Lower lobe of right lung (tissue), 2 donors: ENCODE measurements at regions not wholly inside any gene's neighbourhood (a gene's known extent, or its start where the extent isn't known, plus 50 kb on each side); places are given as distances from the start of the nearest gene placed in this dataset.

Experiments
- ATAC-seq, 2 donors: fragments of 200-7000 bp; cut with Tn5 transposase; one replicate each; pipeline ENCODE4 v1.9.1; 2020 to 2022; ENCODE audit warnings: mild to moderate bottlenecking in 2 of 2, moderate library complexity in 2 of 2
- DNase-seq: peaks from one replicate; pipeline ENCODE4 v3.0.0-alpha.2; 2020
- H3K27ac ChIP-seq: fragments of 200-600 bp; one replicate; pipeline ENCODE4 v1.8.0; 2022
- H3K27me3 ChIP-seq: fragments of 200-600 bp; one replicate; pipeline ENCODE4 v1.8.0; 2022; ENCODE audit warnings: low read depth
- H3K36me3 ChIP-seq: fragments of 200-600 bp; one replicate; pipeline ENCODE4 v1.8.0; 2022; ENCODE audit warnings: mild to moderate bottlenecking
- H3K4me1 ChIP-seq: fragments of 200-600 bp; one replicate; pipeline ENCODE4 v1.8.0; 2022
- H3K4me3 ChIP-seq: fragments of 200-600 bp; one replicate; pipeline ENCODE4 v1.8.0; 2022; ENCODE audit warnings: mild to moderate bottlenecking
- H3K9me3 ChIP-seq: fragments of 200-600 bp; one replicate; pipeline ENCODE4 v1.8.0; 2022
- CTCF ChIP-seq: fragments of 200-600 bp; IDR thresholded peaks from one replicate; pipeline ENCODE4 v1.8.0; 2022; ENCODE audit warnings: antibody characterized with exemption, mild to moderate bottlenecking
- intact Hi-C: fragments of 100-400 bp; cut with DNase I; formaldehyde crosslinking; loops from one replicate; pipeline ENCODE4 v1.11.0; 2022
- donor health status: DM: no; HTN: yes; CAD: no; lungs with severe emphysema.

DNA sequence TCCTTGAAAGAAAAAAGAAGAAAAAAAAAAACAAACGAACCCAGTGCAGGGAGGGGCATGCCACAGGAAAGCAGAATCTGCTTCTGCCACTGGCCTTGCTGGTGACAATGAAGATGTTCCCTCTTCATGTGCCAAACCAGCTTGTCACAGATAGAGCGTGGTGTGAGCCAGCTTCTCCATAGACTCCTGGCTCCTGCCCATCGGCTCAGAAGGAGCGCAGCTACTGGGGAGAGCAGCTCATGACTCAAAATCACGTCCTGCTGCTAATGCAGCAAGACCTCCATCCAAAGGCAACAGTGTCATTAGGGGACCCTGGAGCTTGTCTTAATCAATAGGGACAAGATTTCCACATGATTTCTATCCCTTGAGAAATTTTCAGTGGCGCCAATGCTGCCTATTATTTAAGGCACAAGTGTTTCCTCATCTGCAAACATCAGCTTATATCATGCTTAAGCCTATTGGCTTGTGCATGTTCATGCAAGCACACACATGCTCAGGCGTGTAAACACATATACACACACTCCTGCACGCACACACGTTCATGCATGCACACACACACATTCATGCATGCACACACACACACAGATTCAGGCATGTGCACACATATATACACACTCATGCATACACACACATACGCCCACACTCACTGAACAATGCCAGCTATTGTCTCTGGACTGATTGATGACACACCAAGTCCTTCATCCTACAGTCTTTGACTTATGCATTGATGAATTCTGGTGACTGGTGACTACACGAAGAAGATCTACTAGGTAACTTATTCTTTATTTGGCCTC, 682.0 kb upstream of the ID2 start:
- no peak for TF ChIP-seq CTCF
- no peak for DNase-seq
- Histone ChIP-seq H3K4me1 (no peaks in the 10 kb centered on the region), H3K27me3 (no peaks in the 10 kb centered on the region), H3K36me3 (no peaks in the 10 kb centered on the region), H3K4me3 (no peak overlapping the region), H3K27ac (no peak overlapping the region), H3K9me3 (no peaks in the 10 kb centered on the region)
- ATAC-seq: no peak
- intact Hi-C loops: no loop called here

DNA sequence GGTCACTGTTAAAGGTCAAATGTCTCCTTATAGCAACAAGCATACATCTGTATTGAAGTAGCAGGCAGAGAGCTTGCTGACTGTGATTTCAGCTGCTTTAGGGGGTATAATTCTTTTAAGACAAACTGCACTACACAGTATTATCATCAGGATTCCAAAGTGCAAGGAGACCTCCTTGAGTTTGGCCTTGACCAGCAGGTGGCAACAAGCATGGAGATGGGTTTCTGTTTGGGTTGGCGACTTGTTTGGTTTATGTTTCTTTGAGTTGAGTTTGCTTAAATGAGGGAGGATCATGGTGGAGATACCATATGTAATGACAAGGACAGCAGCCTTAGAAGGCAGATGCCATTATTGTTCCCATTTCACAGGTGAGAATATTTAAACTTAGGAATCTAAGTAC, 681.0 kb upstream of the ID2 start:
- peak; percentile 28 for TF ChIP-seq CTCF
- H3K4me1 ChIP-seq: no peaks in the 10 kb centered on the region
- no peak for ATAC-seq
- no peaks in the 10 kb centered on the region for H3K27me3 ChIP-seq
- no peak overlapping the region for H3K27ac ChIP-seq
- intact Hi-C loops: no loop called here
- DNase-seq: no peak
- H3K36me3 ChIP-seq: no peaks in the 10 kb centered on the region
- no peak overlapping the region for H3K4me3 ChIP-seq
- H3K9me3 ChIP-seq: no peaks in the 10 kb centered on the region

- no peak for ATAC-seq
- no peak for TF ChIP-seq CTCF
- H3K36me3 ChIP-seq: no peaks in the 10 kb centered on the region
- no peaks in the 10 kb centered on the region for H3K9me3 ChIP-seq
- intact Hi-C loops: no loop called here
- no peak overlapping the region for H3K4me3 ChIP-seq
- H3K27ac ChIP-seq: no peak overlapping the region
- no peak for DNase-seq
- H3K4me1 ChIP-seq: no peaks in the 10 kb centered on the region
- no peaks in the 10 kb centered on the region for H3K27me3 ChIP-seq
These were observed 679.0 kb upstream of the ID2 start for GRCh38 chr2:8002765-8003393.

- Histone ChIP-seq H3K4me3 (no peak overlapping the region), H3K9me3 (no peaks in the 10 kb centered on the region), H3K27ac (no peak overlapping the region), H3K36me3 (no peaks in the 10 kb centered on the region), H3K4me1 (no peaks in the 10 kb centered on the region), H3K27me3 (no peaks in the 10 kb centered on the region)
- DNase-seq (no peak), ATAC-seq (peak; percentile 67 to 71)
- TF ChIP-seq CTCF: no peak
- intact Hi-C loops: no loop called here
These were observed 678.3 kb upstream of the ID2 start for GRCh38 chr2:8003462-8004075.

DNA sequence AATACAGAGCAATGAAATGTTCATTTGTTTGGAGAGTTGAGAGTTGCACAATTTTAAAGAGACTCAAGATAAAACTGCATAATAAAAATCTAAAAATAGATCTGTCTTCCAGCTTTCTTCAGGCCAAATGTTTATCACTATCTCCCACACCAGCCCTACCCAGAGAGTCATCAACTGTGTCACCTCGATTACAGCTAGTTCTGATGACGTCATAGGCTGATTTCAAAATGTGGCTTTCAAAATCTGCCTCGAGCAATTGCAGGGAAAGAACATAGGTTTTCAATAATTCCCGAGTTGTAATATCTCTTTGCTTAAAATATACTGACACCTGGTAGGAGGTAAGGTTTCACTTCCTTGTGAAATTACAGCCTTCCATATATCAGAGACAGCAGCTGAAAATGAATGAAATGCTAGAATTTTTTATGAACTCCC, 677.6 kb upstream of the ID2 start:
- H3K27me3 ChIP-seq: no peaks in the 10 kb centered on the region
- ATAC-seq: peak; percentile 68 to 75
- peak overlapping the region; percentile 25 for H3K27ac ChIP-seq
- no peak overlapping the region for H3K4me3 ChIP-seq
- intact Hi-C loops: no loop called here
- TF ChIP-seq CTCF: no peak
- DNase-seq: no peak
- no peaks in the 10 kb centered on the region for H3K36me3 ChIP-seq
- no peaks in the 10 kb centered on the region for H3K9me3 ChIP-seq
- H3K4me1 ChIP-seq: no peaks in the 10 kb centered on the region
